Trophoblast cell (in vitro differentiated cells and primary cell): ENCODE measurements at regions not wholly inside any gene's neighbourhood (a gene's known extent, or its start where the extent isn't known, plus 50 kb on each side); places are given as distances from the start of the nearest gene placed in this dataset.

Experiments used
- DNase-seq, 2 donors: peaks; one replicate each; pipeline ENCODE4 v3.0.0-alpha.2; 2016
- H2AFZ ChIP-seq: 2 replicates; pipeline ENCODE4 v1.6.1; 2013; ENCODE audit warnings: low read length, moderate library complexity, mild to moderate bottlenecking; ENCODE audit not compliant: insufficient read depth, poor library complexity
- H2AK5ac ChIP-seq: 2 replicates; pipeline ENCODE4 v1.6.1; 2013; ENCODE audit warnings: mild to moderate bottlenecking, low read length
- H2BK120ac ChIP-seq: 2 replicates; pipeline ENCODE4 v1.6.1; 2013; ENCODE audit warnings: low read length, mild to moderate bottlenecking, moderate library complexity; ENCODE audit not compliant: insufficient read depth, poor library complexity
- H2BK12ac ChIP-seq: 2 replicates; pipeline ENCODE4 v1.6.1; 2013; ENCODE audit warnings: mild to moderate bottlenecking, low read length, moderate library complexity
- H2BK5ac ChIP-seq: 2 replicates; pipeline ENCODE4 v1.6.1; 2013; ENCODE audit warnings: low read length, low read depth, moderate library complexity, mild to moderate bottlenecking; ENCODE audit not compliant: poor library complexity
- H3K14ac ChIP-seq: 2 replicates; pipeline ENCODE4 v1.6.1; 2013; ENCODE audit warnings: mild to moderate bottlenecking, low read length
- H3K18ac ChIP-seq: 2 replicates; pipeline ENCODE4 v1.6.1; 2013; ENCODE audit warnings: mild to moderate bottlenecking, low read length
- H3K23ac ChIP-seq: 2 replicates; pipeline ENCODE4 v1.6.1; 2013; ENCODE audit warnings: low read length
- H3K27ac ChIP-seq: 2 replicates; pipeline ENCODE4 v1.5.1; 2013; ENCODE audit warnings: low read depth, mild to moderate bottlenecking, inconsistent platforms, low read length, moderate library complexity
- H3K27me3 ChIP-seq: 2 replicates; pipeline ENCODE4 v1.6.1; 2013; ENCODE audit warnings: inconsistent platforms, mild to moderate bottlenecking, low read length, moderate library complexity; ENCODE audit not compliant: insufficient read depth
- H3K36me3 ChIP-seq, 2 experiments: 1 replicate in 1 of 2; 2 replicates in 1 of 2; pipeline ENCODE4 v1.6.1; 2013; ENCODE audit warnings: low read length in 2 of 2, mild to moderate bottlenecking in 2 of 2, moderate library complexity in 1 of 2; ENCODE audit not compliant: insufficient read depth in 2 of 2, control insufficient read depth in 1 of 2
- H3K4ac ChIP-seq: 2 replicates; pipeline ENCODE4 v1.6.1; 2013; ENCODE audit warnings: low read depth, mild to moderate bottlenecking, low read length, moderate library complexity
- H3K4me1 ChIP-seq, 2 experiments: 1 replicate in 1 of 2; 2 replicates in 1 of 2; pipeline ENCODE4 v1.6.1; 2013; ENCODE audit warnings: low read length in 2 of 2, mild to moderate bottlenecking in 2 of 2, moderate library complexity in 1 of 2; ENCODE audit not compliant: insufficient read depth in 2 of 2, control insufficient read depth in 1 of 2
- H3K4me2 ChIP-seq: 2 replicates; pipeline ENCODE4 v1.6.1; 2013; ENCODE audit warnings: inconsistent platforms, mild to moderate bottlenecking, low read length, moderate library complexity
- H3K4me3 ChIP-seq: 2 replicates; pipeline ENCODE4 v1.5.1; 2013; ENCODE audit warnings: mild to moderate bottlenecking, low read depth, low read length, inconsistent platforms
- H3K79me1 ChIP-seq: one replicate; pipeline ENCODE4 v1.6.1; 2013; ENCODE audit warnings: low read length
- H3K79me2 ChIP-seq: 2 replicates; pipeline ENCODE4 v1.6.1; 2013; ENCODE audit warnings: low read length, mild to moderate bottlenecking; ENCODE audit not compliant: control insufficient read depth, insufficient read depth, poor library complexity
- H3K9ac ChIP-seq: 2 replicates; pipeline ENCODE4 v1.6.1; 2013; ENCODE audit warnings: mild to moderate bottlenecking, low read length
- H3K9me3 ChIP-seq: 2 replicates; pipeline ENCODE4 v1.6.1; 2013; ENCODE audit warnings: low read depth, mild to moderate bottlenecking, control low read depth, inconsistent platforms, low read length; ENCODE audit not compliant: insufficient read depth
- H4K12ac ChIP-seq: 2 replicates; pipeline ENCODE4 v1.6.1; 2013; ENCODE audit warnings: low read depth, mild to moderate bottlenecking, low read length, moderate library complexity
- H4K8ac ChIP-seq: 2 replicates; pipeline ENCODE4 v1.6.1; 2013; ENCODE audit warnings: low read depth, mild to moderate bottlenecking, low read length, moderate library complexity
- H4K91ac ChIP-seq: one replicate; pipeline ENCODE4 v1.6.1; 2013; ENCODE audit warnings: low read depth, mild to moderate bottlenecking, low read length, moderate library complexity
- WGBS: extraction: QIAGEN DNeasy Blood & Tissue Kit; methylation state at CpG from one replicate; pipeline ENCODE4 v1.1.7; 2013; ENCODE audit warnings: missing lambda C conversion rate; ENCODE audit not compliant: insufficient read length, insufficient coverage; ENCODE audit errors: extremely low coverage; 5-methylcytosine and 5-hydroxymethylcytosine counted together

- Histone ChIP-seq H3K4me1 (no peaks in the 10 kb centered on the region), H3K23ac (no peak overlapping the region), H3K9ac (no peak overlapping the region), H2BK5ac (no peak overlapping the region), H3K27me3 (no peaks in the 10 kb centered on the region), H3K18ac (no peak overlapping the region), H3K27ac (no peak overlapping the region), H4K8ac (no peak overlapping the region), H3K36me3 (no peaks in the 10 kb centered on the region), H3K79me1 (no peaks in the 10 kb centered on the region), H4K12ac (no peak overlapping the region), H3K9me3 (peaks cover 20% of the 10 kb centered on the region), H3K4me3 (no peak overlapping the region), H2AFZ (no peak overlapping the region), H2BK120ac (no peak overlapping the region), H2BK12ac (no peak overlapping the region), H3K4me2 (no peak overlapping the region), H3K14ac (no peak overlapping the region), H3K4ac (no peak overlapping the region), H2AK5ac (no peak overlapping the region), H3K79me2 (no peaks in the 10 kb centered on the region), H4K91ac (no peak overlapping the region)
- WGBS: no CpG with 5 or more reads among the region's 3 CpGs
- no peak for DNase-seq
Observed at GRCh38 chr19:27675771-27676170, 1537.2 kb downstream of the UQCRFS1 start.

DNA sequence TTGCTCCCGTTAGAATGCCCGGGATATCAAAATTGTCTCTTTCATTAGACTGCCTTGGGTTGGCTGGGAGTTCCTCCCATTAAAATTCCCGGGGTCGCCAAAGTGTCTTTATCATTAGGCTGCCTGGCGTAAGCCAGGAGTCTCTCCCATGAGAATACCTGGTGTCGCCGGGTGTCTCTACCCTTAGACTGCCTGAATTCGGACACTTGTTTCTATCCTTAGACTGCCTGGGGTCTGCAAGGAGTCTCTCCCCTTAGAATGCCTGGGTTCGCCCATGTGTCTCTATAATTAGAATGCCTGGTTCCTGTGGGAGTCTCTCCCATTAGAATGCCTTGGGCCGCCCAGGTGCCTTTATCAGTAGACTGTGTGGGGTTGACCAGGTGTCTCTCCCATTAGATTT lies 1538.2 kb downstream of the UQCRFS1 start:
- Histone ChIP-seq H2BK12ac (no peak overlapping the region), H4K91ac (no peak overlapping the region), H2AK5ac (no peak overlapping the region), H3K36me3 (no peaks in the 10 kb centered on the region), H3K79me1 (no peaks in the 10 kb centered on the region), H3K4ac (no peak overlapping the region), H4K8ac (no peak overlapping the region), H3K4me1 (no peaks in the 10 kb centered on the region), H4K12ac (no peak overlapping the region), H3K27ac (no peak overlapping the region), H2AFZ (no peak overlapping the region), H3K9me3 (peaks cover 16% of the 10 kb centered on the region), H2BK5ac (no peak overlapping the region), H3K18ac (no peak overlapping the region), H3K27me3 (no peaks in the 10 kb centered on the region), H3K9ac (no peak overlapping the region), H3K14ac (no peak overlapping the region), H3K4me3 (no peak overlapping the region), H3K79me2 (no peaks in the 10 kb centered on the region), H3K4me2 (no peak overlapping the region), H2BK120ac (no peak overlapping the region), H3K23ac (no peak overlapping the region)
- no CpG with 5 or more reads among the region's 10 CpGs for WGBS
- DNase-seq: no peak

DNA sequence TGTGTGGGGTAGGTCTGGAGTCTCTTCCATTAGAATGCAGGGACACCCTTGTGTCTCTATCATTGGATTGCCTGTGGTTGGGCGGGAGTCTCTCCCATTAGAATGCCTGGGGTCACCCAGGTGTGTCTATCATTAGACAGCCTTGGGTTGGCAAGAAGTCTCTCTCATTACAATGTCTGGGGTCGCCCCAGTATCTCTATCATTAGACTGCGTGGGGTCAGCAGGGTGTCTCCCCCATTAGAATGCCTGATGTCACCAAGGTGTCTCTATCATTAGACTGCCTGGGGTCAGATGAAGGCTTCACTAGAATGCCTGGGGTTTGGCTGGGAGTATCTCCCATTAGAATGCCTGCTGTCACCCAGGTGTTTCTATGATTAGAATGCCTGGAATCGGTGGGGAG lies 1539.0 kb downstream of the UQCRFS1 start:
- H3K27ac ChIP-seq: no peak overlapping the region
- H4K12ac ChIP-seq: no peak overlapping the region
- no peak overlapping the region for H2AK5ac ChIP-seq
- H3K36me3 ChIP-seq: no peaks in the 10 kb centered on the region
- H2AFZ ChIP-seq: no peak overlapping the region
- H3K4me1 ChIP-seq: no peaks in the 10 kb centered on the region
- H3K27me3 ChIP-seq: no peaks in the 10 kb centered on the region
- H2BK12ac ChIP-seq: no peak overlapping the region
- H3K79me1 ChIP-seq: no peaks in the 10 kb centered on the region
- DNase-seq: no peak
- no peak overlapping the region for H3K4ac ChIP-seq
- H3K4me2 ChIP-seq: no peak overlapping the region
- H3K79me2 ChIP-seq: no peaks in the 10 kb centered on the region
- no peak overlapping the region for H3K9ac ChIP-seq
- WGBS: no CpG with 5 or more reads among the region's 4 CpGs
- peaks cover 10% of the 10 kb centered on the region for H3K9me3 ChIP-seq
- no peak overlapping the region for H2BK5ac ChIP-seq
- no peak overlapping the region for H3K4me3 ChIP-seq
- no peak overlapping the region for H4K8ac ChIP-seq
- H3K18ac ChIP-seq: no peak overlapping the region
- H3K23ac ChIP-seq: no peak overlapping the region
- H2BK120ac ChIP-seq: no peak overlapping the region
- H4K91ac ChIP-seq: no peak overlapping the region
- H3K14ac ChIP-seq: no peak overlapping the region

DNA sequence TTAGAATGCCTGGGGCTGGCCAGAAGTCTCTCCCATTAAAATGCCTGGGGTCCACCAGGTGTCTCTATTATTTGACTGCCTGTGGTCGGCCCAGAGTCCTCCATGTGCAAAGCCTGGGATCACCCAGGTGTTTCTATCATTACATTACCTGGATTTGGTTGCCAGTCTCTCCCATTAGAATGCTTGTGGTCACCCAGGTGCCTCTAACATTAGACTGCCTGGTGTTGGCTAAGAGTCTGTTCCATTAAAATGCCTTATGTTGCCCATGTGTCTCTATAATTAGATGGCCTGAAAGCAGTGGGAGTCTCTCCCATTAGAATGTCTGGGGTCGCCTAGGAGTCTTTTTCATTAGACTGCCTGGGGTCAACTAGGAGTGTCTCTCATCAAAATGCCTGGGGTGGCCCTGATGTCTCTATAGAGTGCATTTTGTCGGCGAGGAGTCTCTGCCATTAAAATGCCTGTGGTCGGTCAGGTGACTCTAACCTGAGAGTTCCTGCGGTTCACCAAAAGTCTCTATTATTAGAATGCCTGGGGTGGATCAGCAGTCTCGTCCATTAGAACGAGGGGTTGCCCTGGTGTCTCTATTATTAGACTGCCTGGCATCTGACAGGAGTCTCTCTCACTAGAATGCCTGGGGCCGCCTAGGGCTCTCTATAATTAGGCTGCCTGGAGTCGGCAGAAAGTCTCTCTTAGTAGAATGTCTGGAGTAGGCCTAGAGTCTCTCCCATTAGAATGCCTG lies 1540.5 kb downstream of the UQCRFS1 start:
- H2BK5ac ChIP-seq: no peak overlapping the region
- no peak overlapping the region for H2BK120ac ChIP-seq
- no peak overlapping the region for H2AFZ ChIP-seq
- DNase-seq: no peak
- H3K4me1 ChIP-seq: no peaks in the 10 kb centered on the region
- no peak overlapping the region for H4K8ac ChIP-seq
- H4K12ac ChIP-seq: no peak overlapping the region
- H3K9ac ChIP-seq: no peak overlapping the region
- H3K4me3 ChIP-seq: no peak overlapping the region
- no CpG with 5 or more reads among the region's 10 CpGs for WGBS
- no peaks in the 10 kb centered on the region for H3K79me2 ChIP-seq
- H3K36me3 ChIP-seq: no peaks in the 10 kb centered on the region
- H3K23ac ChIP-seq: no peak overlapping the region
- no peak overlapping the region for H3K4me2 ChIP-seq
- no peak overlapping the region for H2AK5ac ChIP-seq
- no peaks in the 10 kb centered on the region for H3K27me3 ChIP-seq
- H3K9me3 ChIP-seq: peaks cover 10% of the 10 kb centered on the region
- H3K27ac ChIP-seq: no peak overlapping the region
- H3K4ac ChIP-seq: no peak overlapping the region
- no peak overlapping the region for H2BK12ac ChIP-seq
- no peak overlapping the region for H3K18ac ChIP-seq
- H4K91ac ChIP-seq: no peak overlapping the region
- H3K14ac ChIP-seq: no peak overlapping the region
- H3K79me1 ChIP-seq: no peaks in the 10 kb centered on the region
